Cardiac fibroblast (primary cell): ENCODE measurements at regions not wholly inside any gene's neighbourhood (a gene's known extent, or its start where the extent isn't known, plus 50 kb on each side); places are given as distances from the start of the nearest gene placed in this dataset.

Experiments used
- DNase-seq, 2 donors: peaks; one replicate each; pipeline versions ENCODE4 v3.0.0 to v3.0.0-alpha.2; 2010; ENCODE audit warnings: low read depth in 2 of 2
- H3K4me3 ChIP-seq, 2 donors: replicated peaks in 1 of 2; 1 replicate in 1 of 2; 2 replicates in 1 of 2; pipeline ENCODE4 v1.5.1; 2011; ENCODE audit warnings: low read depth in 2 of 2, low read length in 2 of 2, mild to moderate bottlenecking in 2 of 2, moderate library complexity in 1 of 2
- CTCF ChIP-seq: IDR thresholded peaks from one replicate; pipeline ENCODE4 v1.5.1; 2011; ENCODE audit warnings: low read depth, mild to moderate bottlenecking, low read length, inconsistent platforms

GRCh38 chr10:107855301-107856046 lies 691.0 kb upstream of the SORCS1 start:
- TF ChIP-seq CTCF, result no peak
- no peak overlapping the region for H3K4me3 ChIP-seq
- DNase-seq, result no peak

GRCh38 chr10:107848726-107849360 lies 684.3 kb upstream of the SORCS1 start:
- TF ChIP-seq CTCF, result no peak
- DNase-seq, result no peak
- no peak overlapping the region for H3K4me3 ChIP-seq

GRCh38 chr10:107847620-107848019 lies 683.1 kb upstream of the SORCS1 start:
- DNase-seq, result no peak
- no peak overlapping the region for H3K4me3 ChIP-seq
- TF ChIP-seq CTCF, result no peak

- no peak overlapping the region for H3K4me3 ChIP-seq
- no peak for TF ChIP-seq CTCF
- DNase-seq, result no peak
Observed at GRCh38 chr10:107834706-107835105, 670.2 kb upstream of the SORCS1 start.

GRCh38 chr10:107831772-107832171 lies 667.3 kb upstream of the SORCS1 start:
- no peak for DNase-seq
- no peak for TF ChIP-seq CTCF
- H3K4me3 ChIP-seq, result no peak overlapping the region

GRCh38 chr10:107829161-107829560 lies 664.7 kb upstream of the SORCS1 start:
- TF ChIP-seq CTCF, result no peak
- DNase-seq, result no peak
- H3K4me3 ChIP-seq, result no peak overlapping the region
